Spleen (tissue), 11 donors: ENCODE measurements at regions not wholly inside any gene's neighbourhood (a gene's known extent, or its start where the extent isn't known, plus 50 kb on each side); places are given as distances from the start of the nearest gene placed in this dataset.
"Not testable (repeated sequence)": the region's sequence is repeated elsewhere in the genome, so short reads cannot be mapped to it uniquely, and the experiment has no call there.

Source experiments
- DNase-seq: peaks from one replicate; pipeline ENCODE4 v3.0.0-alpha.2; 2020
- H3K27ac ChIP-seq, 8 donors: fragments of 200-600 bp; sonication (generic) in 7 of 8; 1 replicate in 4 of 8; 2 replicates in 4 of 8; pipeline versions ENCODE4 v1.5.0 to v1.8.0; 2016 to 2021; ENCODE audit warnings: inconsistent platforms in 4 of 8, mild to moderate bottlenecking in 4 of 8, moderate library complexity in 1 of 8
- H3K27me3 ChIP-seq, 7 donors: fragments of 200-600 bp; sonication (generic) in 6 of 7; replicated peaks in 1 of 7; 1 replicate in 4 of 7; 2 replicates in 3 of 7; pipeline versions ENCODE4 v1.5.0 to v1.8.0; 2016 to 2021; ENCODE audit warnings: inconsistent platforms in 3 of 7, mild to moderate bottlenecking in 1 of 7
- H3K36me3 ChIP-seq, 6 donors: fragments of 200-600 bp; sonication (generic) in 5 of 6; 1 replicate in 4 of 6; 2 replicates in 2 of 6; pipeline versions ENCODE4 v1.5.0 to v1.8.0; 2016 to 2021; ENCODE audit warnings: inconsistent platforms in 2 of 6
- H3K4me1 ChIP-seq, 6 donors: fragments of 200-600 bp; sonication (generic) in 5 of 6; 1 replicate in 3 of 6; 2 replicates in 3 of 6; pipeline versions ENCODE4 v1.5.0 to v1.8.0; 2016 to 2021; ENCODE audit warnings: inconsistent platforms in 3 of 6
- H3K4me3 ChIP-seq, 8 donors: fragments of 200-600 bp; sonication (generic) in 7 of 8; 1 replicate in 4 of 8; 2 replicates in 4 of 8; pipeline versions ENCODE4 v1.5.0 to v1.8.0; 2016 to 2021; ENCODE audit warnings: inconsistent platforms in 4 of 8, mild to moderate bottlenecking in 4 of 8, moderate library complexity in 2 of 8
- H3K9me3 ChIP-seq, 8 donors: fragments of 200-600 bp; sonication (generic) in 7 of 8; 1 replicate in 4 of 8; 2 replicates in 4 of 8; pipeline versions ENCODE4 v1.5.0 to v1.8.0; 2016 to 2021; ENCODE audit warnings: inconsistent platforms in 4 of 8
- WGBS, 5 donors: extraction: QIAGEN DNeasy Blood & Tissue Kit in 3 of 5; methylation state at CpG; one replicate each; pipeline versions ENCODE4 v1.1.5 to v1.1.7; 2013 to 2018; 5-methylcytosine and 5-hydroxymethylcytosine counted together
- intact Hi-C: fragments of 100-400 bp; cut with DNase I; formaldehyde crosslinking; loops from one replicate; pipeline ENCODE4 v1.15.0; 2023; ENCODE audit warnings: low total_unique reads
- small RNA-seq, 4 donors: library from RNA; depleted of rRNA; stranded (forward); fragments of <200 nt; gene quantifications; one replicate each; pipeline ENCODE3, GENCODE V24; 2016
- donor health status: healthy with polysubstance abuse.
- donor health status: DM: no; HTN: no; CAD: no; lungs with moderate emphysema.
- donor health status: DM: no; HTN: no; CAD: no.
- donor health status: Bipolar disorder and iron deficiency.
- donor health status: healthy.
- donor health status: DM: no; HTN: no; CAD: no.
- donor health status: DM: yes; HTN: yes; CAD: no.

GRCh38 chr21:7829411-7829810 lies 2692.0 kb upstream of the TPTE start:
- H3K4me1 ChIP-seq, H3K27me3 ChIP-seq, H3K9me3 ChIP-seq, intact Hi-C loops, H3K27ac ChIP-seq, H3K4me3 ChIP-seq, H3K36me3 ChIP-seq, DNase-seq: not testable (repeated sequence)
- no CpG with 5 or more reads among the region's 37 CpGs for WGBS, 5 donors

- H3K4me1 ChIP-seq, intact Hi-C loops, DNase-seq, H3K27me3 ChIP-seq, H3K4me3 ChIP-seq, H3K9me3 ChIP-seq, H3K27ac ChIP-seq, H3K36me3 ChIP-seq: not testable (repeated sequence)
- WGBS, 5 donors = no CpG with 5 or more reads among the region's 3 CpGs
These were observed 2684.1 kb upstream of the TPTE start for GRCh38 chr21:7837315-7837714.

- DNase-seq, intact Hi-C loops: not testable (repeated sequence)
These were observed 2668.0 kb upstream of the TPTE start for GRCh38 chr21:7853426-7853825.

GRCh38 chr21:7853836-7854235 lies 2667.5 kb upstream of the TPTE start:
- no CpG with 5 or more reads among the region's 5 CpGs for WGBS, 5 donors
- intact Hi-C loops, H3K4me1 ChIP-seq, DNase-seq, H3K36me3 ChIP-seq, H3K27me3 ChIP-seq, H3K9me3 ChIP-seq, H3K4me3 ChIP-seq, H3K27ac ChIP-seq: not testable (repeated sequence)

More at GRCh38 chr21:7853426-7853825, 2668.0 kb upstream of the TPTE start:
- H3K27me3 ChIP-seq, H3K4me1 ChIP-seq, H3K27ac ChIP-seq, H3K9me3 ChIP-seq, H3K36me3 ChIP-seq, H3K4me3 ChIP-seq: not testable (repeated sequence)
- WGBS, 5 donors = no CpG with 5 or more reads among the region's 3 CpGs

Small RNA genes lying in the stretch of these regions (small RNA-seq; reads per million reads assigned to genes)
- gene RF00614 = 0 reads per million in 4 donors
